OCI-LY3 (cell line): ENCODE measurements at regions not wholly inside any gene's neighbourhood (a gene's known extent, or its start where the extent isn't known, plus 50 kb on each side); places are given as distances from the start of the nearest gene placed in this dataset.

Experiments
- CTCF ChIP-seq: fragments of 200-600, 300-600 bp; sonication (generic); IDR thresholded peaks from 2 replicates; pipeline ENCODE4 v1.5.1; 2014; ENCODE audit warnings: antibody characterized with exemption, low read length, low read depth
- EZH2phosphoT487 ChIP-seq: fragments of 200-600 bp; shearing (Covaris generic); IDR thresholded peaks from 2 replicates; pipeline ENCODE4 v1.6.1; 2018; ENCODE audit warnings: antibody characterized with exemption, mixed run types, low read depth

DNA sequence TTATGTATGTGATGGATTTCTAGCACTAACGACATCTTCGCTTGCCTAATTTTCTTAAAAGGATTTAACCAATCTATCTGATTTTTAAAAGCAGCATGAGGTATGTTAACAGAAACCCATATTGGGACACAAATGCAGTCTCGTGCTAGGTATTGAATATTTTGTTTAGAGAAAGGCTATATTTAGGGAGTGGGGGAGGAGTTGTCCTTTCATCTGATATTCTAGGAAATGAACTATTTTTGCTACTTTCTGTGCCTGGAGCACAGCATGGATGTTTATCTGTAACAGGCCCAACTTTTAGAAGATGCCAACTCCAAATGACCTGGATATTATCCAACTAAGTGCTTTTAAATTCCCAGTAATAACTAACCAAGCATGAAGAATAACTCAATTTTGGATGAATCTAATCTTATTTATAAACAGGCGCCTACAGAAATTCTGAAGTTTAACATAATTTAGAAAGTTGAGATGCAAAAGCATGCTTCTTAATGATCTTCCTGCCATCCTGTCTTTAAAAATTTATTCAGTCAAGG, 317.1 kb upstream of the CHD6 start:
- TF ChIP-seq CTCF (no peak), EZH2phosphoT487 (no peak)
